HCT116 (cell line): ENCODE measurements at regions not wholly inside any gene's neighbourhood (a gene's known extent, or its start where the extent isn't known, plus 50 kb on each side); places are given as distances from the start of the nearest gene placed in this dataset.

Experiments used
- ATAC-seq: fragments of 200-7000 bp; cut with Tn5 transposase; 2 replicates; pipeline ENCODE4 v1.9.1; 2020; ENCODE audit warnings: mild to moderate bottlenecking, moderate library complexity
- BruUV-seq: library from RNA; stranded (reverse); fragments of 400-500 nt; replicated peaks from 2 replicates; lab custom pipeline; 2021; lab: Mats Ljungman, UMichigan
- CTCF ChIA-PET: fragments of 300-600 bp; sonication (Branson Sonifier 250); formaldehyde crosslinking; loops from one replicate; lab custom pipeline; 2021; ENCODE audit warnings: antibody characterized with exemption; lab: Charles Lee
- POLR2A ChIA-PET: fragments of 300-600, 350-600 bp; sonication (Branson Sonifier 250); formaldehyde crosslinking; loops from one replicate; lab custom pipeline; 2021; ENCODE audit warnings: antibody characterized with exemption; lab: Charles Lee
- RAD21 ChIA-PET, 2 experiments: fragments of 300-600 bp; sonication (Branson Sonifier 250); formaldehyde crosslinking; loops; one replicate each; lab custom pipeline; 2023; ENCODE audit warnings: low total read pairs in 2 of 2; ENCODE audit not compliant: uncharacterized antibody in 2 of 2, unreplicated experiment in 2 of 2, low non-redundant PET in 1 of 2; lab: Charles Lee
- DNase-seq: peaks from one replicate; pipeline ENCODE4 v3.0.0-alpha.2; 2010; ENCODE audit warnings: low read depth, low spot score
- H2AFZ ChIP-seq: fragments of 200-600 bp; shearing (Covaris generic), sonication (generic); 2 replicates; pipeline ENCODE4 v1.6.1; 2017; ENCODE audit warnings: low read depth, mixed run types, mixed read lengths, antibody characterized with exemption, low read length; ENCODE audit not compliant: poor library complexity, severe bottlenecking
- H3K27ac ChIP-seq: 2 replicates; pipeline ENCODE4 v1.5.1; 2012; ENCODE audit warnings: low read depth, low read length
- H3K27me3 ChIP-seq: fragments of 200-600 bp; sonication (generic); 2 replicates; pipeline ENCODE4 v1.6.1; 2016; ENCODE audit warnings: mixed run types, low read length, mixed read lengths; ENCODE audit not compliant: insufficient read depth
- H3K36me3 ChIP-seq, 2 experiments: fragments of 200-500 bp in 1 of 2; fragments of 200-600 bp in 1 of 2; sonication (Bioruptor generic) in 1 of 2; sonication (generic) in 1 of 2; 2 replicates each; pipeline versions ENCODE4 v1.5.1 to v1.6.1; 2014 to 2016; ENCODE audit warnings: low read length in 2 of 2, inconsistent platforms in 1 of 2, mixed read lengths in 1 of 2, mixed run types in 1 of 2; ENCODE audit not compliant: insufficient read depth in 2 of 2, control insufficient read depth in 1 of 2
- H3K4me1 ChIP-seq, 2 experiments: fragments of 200-600 bp in 1 of 2; sonication (generic) in 1 of 2; 2 replicates each; pipeline versions ENCODE4 v1.5.1 to v1.6.1; 2012 to 2017; ENCODE audit warnings: low read length in 2 of 2, inconsistent platforms in 1 of 2, mild to moderate bottlenecking in 1 of 2, mixed read lengths in 1 of 2, mixed run types in 1 of 2, moderate library complexity in 1 of 2; ENCODE audit not compliant: insufficient read depth in 2 of 2, control insufficient read depth in 1 of 2
- H3K4me2 ChIP-seq: fragments of 200-600 bp; sonication (generic); 2 replicates; pipeline ENCODE4 v1.6.1; 2017; ENCODE audit warnings: mixed run types, low read length, mixed read lengths
- H3K4me3 ChIP-seq, 2 experiments: fragments of 200-600 bp in 1 of 2; sonication (generic) in 1 of 2; replicated peaks in 1 of 2; 2 replicates each; pipeline ENCODE4 v1.5.1; 2011 to 2016; ENCODE audit warnings: low read length in 2 of 2, control low read depth in 1 of 2, low read depth in 1 of 2, mild to moderate bottlenecking in 1 of 2, mixed read lengths in 1 of 2, mixed run types in 1 of 2
- H3K79me2 ChIP-seq: fragments of 200-600 bp; sonication (generic); 2 replicates; pipeline ENCODE4 v1.6.1; 2017; ENCODE audit warnings: mild to moderate bottlenecking, mixed run types, low read length, moderate library complexity, mixed read lengths; ENCODE audit not compliant: insufficient read depth
- H3K9ac ChIP-seq: fragments of 200-600 bp; sonication (generic); 2 replicates; pipeline ENCODE4 v1.6.1; 2016; ENCODE audit warnings: low read length, mixed read lengths
- H3K9me2 ChIP-seq: fragments of 200-600 bp; sonication (generic), shearing (Covaris generic); 2 replicates; pipeline ENCODE4 v1.6.1; 2017; ENCODE audit warnings: mixed run types, mild to moderate bottlenecking, moderate library complexity; ENCODE audit not compliant: insufficient read depth
- H3K9me3 ChIP-seq, 2 experiments: fragments of 200-500 bp in 1 of 2; fragments of 200-600 bp in 1 of 2; sonication (Bioruptor generic) in 1 of 2; sonication (generic) in 1 of 2; 2 replicates each; pipeline ENCODE4 v1.6.1; 2014 to 2017; ENCODE audit warnings: low read length in 2 of 2, mixed read lengths in 2 of 2, inconsistent platforms in 1 of 2, low read depth in 1 of 2, mild to moderate bottlenecking in 1 of 2, mixed run types in 1 of 2, moderate library complexity in 1 of 2; ENCODE audit not compliant: control insufficient read depth in 1 of 2, insufficient read depth in 1 of 2
- H4K20me1 ChIP-seq: fragments of 200-600 bp; sonication (generic), shearing (Covaris generic); 2 replicates; pipeline ENCODE4 v1.6.1; 2017; ENCODE audit warnings: mixed run types, mild to moderate bottlenecking, moderate library complexity; ENCODE audit not compliant: insufficient read depth
- CEBPB ChIP-seq: IDR thresholded peaks from 2 replicates; pipeline ENCODE4 v1.6.1; 2012; ENCODE audit warnings: low read depth
- EGR1 ChIP-seq: IDR thresholded peaks from 2 replicates; pipeline ENCODE4 v1.6.1; 2012; ENCODE audit warnings: low read depth
- ELF1 ChIP-seq: IDR thresholded peaks from 2 replicates; pipeline ENCODE4 v1.6.1; 2012; ENCODE audit warnings: low read depth, borderline replicate concordance
- FOSL1 ChIP-seq: IDR thresholded peaks from 2 replicates; pipeline ENCODE4 v1.6.1; 2012; ENCODE audit warnings: low read depth
- JUND ChIP-seq: IDR thresholded peaks from 2 replicates; pipeline ENCODE4 v1.6.1; 2012
- MAX ChIP-seq: IDR thresholded peaks from 2 replicates; pipeline ENCODE4 v1.6.1; 2012
- POLR2A ChIP-seq: IDR thresholded peaks from 2 replicates; pipeline ENCODE4 v1.7.0; 2011; ENCODE audit warnings: borderline replicate concordance; ENCODE audit not compliant: insufficient read depth, insufficient read length; ENCODE audit errors: extremely low read depth
- POLR2AphosphoS5 ChIP-seq: IDR thresholded peaks from 2 replicates; pipeline ENCODE4 v1.6.1; 2011; ENCODE audit warnings: mild to moderate bottlenecking, low read depth, low read length, moderate library complexity
- SIN3A ChIP-seq: IDR thresholded peaks from 2 replicates; pipeline ENCODE4 v1.6.1; 2012; ENCODE audit warnings: low read depth
- SP1 ChIP-seq: IDR thresholded peaks from 2 replicates; pipeline ENCODE4 v1.6.1; 2012; ENCODE audit warnings: low read depth
- SRF ChIP-seq: IDR thresholded peaks from 2 replicates; pipeline ENCODE4 v1.6.1; 2012; ENCODE audit warnings: low read depth
- TCF7L2 ChIP-seq: IDR thresholded peaks from 2 replicates; pipeline ENCODE4 v1.7.0; 2011; ENCODE audit warnings: borderline replicate concordance, inconsistent platforms; ENCODE audit not compliant: insufficient read depth, insufficient read length; ENCODE audit errors: extremely low read depth
- YY1 ChIP-seq: IDR thresholded peaks from 2 replicates; pipeline ENCODE4 v1.6.1; 2011; ENCODE audit warnings: low read length, low read depth, moderate library complexity, mild to moderate bottlenecking; ENCODE audit not compliant: insufficient replicate concordance; ENCODE audit errors: extremely low read depth
- ZBTB33 ChIP-seq: IDR thresholded peaks from 2 replicates; pipeline ENCODE4 v1.6.1; 2011; ENCODE audit warnings: mild to moderate bottlenecking, low read length, moderate library complexity; ENCODE audit not compliant: insufficient replicate concordance; ENCODE audit errors: extremely low read depth
- ZNF274 ChIP-seq: fragments of 200-500 bp; sonication (Bioruptor generic); IDR thresholded peaks from 2 replicates; pipeline ENCODE4 v1.6.1; 2014; ENCODE audit warnings: mild to moderate bottlenecking, low read depth, low read length, inconsistent platforms
- intact Hi-C: fragments of 100-400 bp; cut with micrococcal nuclease; formaldehyde crosslinking; loops from 2 replicates; pipeline ENCODE4 v1.10.0; 2022
- TF ChIP-seq, protein P1 (sequence below): IDR thresholded peaks from 2 replicates; pipeline ENCODE4 v1.6.1; 2012; ENCODE audit warnings: low read depth

GRCh38 chr5:20055301-20055700, 67.3 kb upstream of the CDH18 start:
- no peak overlapping the region for H3K9ac ChIP-seq
- no peak overlapping the region for H2AFZ ChIP-seq
- no TSS peak for BruUV-seq
- H3K9me3 ChIP-seq, result peaks cover 11 to 17% of the 10 kb centered on the region in 2 experiments; a peak in 2 of 4 replicates
- no peaks in the 10 kb centered on the region for H4K20me1 ChIP-seq
- H3K36me3 ChIP-seq, result no peaks in the 10 kb centered on the region
- no peaks in the 10 kb centered on the region for H3K9me2 ChIP-seq
- ATAC-seq (no peak), DNase-seq (no peak)
- RAD21 ChIA-PET, result no interaction called here
- no peaks in the 10 kb centered on the region for H3K27me3 ChIP-seq
- CTCF ChIA-PET, result no interaction called here
- no peaks in the 10 kb centered on the region for H3K4me1 ChIP-seq
- intact Hi-C loops, result no loop called here
- no peak overlapping the region for H3K27ac ChIP-seq
- POLR2A ChIA-PET, result no interaction called here
- H3K79me2 ChIP-seq, result no peaks in the 10 kb centered on the region
- H3K4me3 ChIP-seq, result no peak overlapping the region
- TF ChIP-seq ELF1, result no peak
- TF ChIP-seq YY1, result no peak
- TF ChIP-seq MAX, result no peak
- no peak for TF ChIP-seq POLR2AphosphoS5
- no peak for TF ChIP-seq EGR1
- no peak for TF ChIP-seq SIN3A
- no peak for TF ChIP-seq TCF7L2
- no peak for TF ChIP-seq JUND
- TF ChIP-seq, all 23 proteins: peak for 0
- H3K4me2 ChIP-seq, result no peak overlapping the region

GRCh38 chr5:20050262-20050661, 62.3 kb upstream of the CDH18 start:
- Histone ChIP-seq H3K9me2 (no peaks in the 10 kb centered on the region), H3K9me3 (peaks cover 9 to 10% of the 10 kb centered on the region in 2 experiments; a peak in 2 of 4 replicates), H3K27ac (no peak overlapping the region), H3K4me1 (no peaks in the 10 kb centered on the region), H3K9ac (no peak overlapping the region), H3K27me3 (no peaks in the 10 kb centered on the region), H3K4me3 (no peak overlapping the region), H4K20me1 (no peaks in the 10 kb centered on the region), H3K79me2 (no peaks in the 10 kb centered on the region), H3K4me2 (no peak overlapping the region), H3K36me3 (no peaks in the 10 kb centered on the region), H2AFZ (no peak overlapping the region)
- no TSS peak for BruUV-seq
- ChIA-PET POLR2A (no interaction called here), CTCF (no interaction called here), RAD21 (no interaction called here)
- ATAC-seq (no peak), DNase-seq (no peak)
- intact Hi-C loops, result no loop called here
- TF ChIP-seq, protein P1, sequence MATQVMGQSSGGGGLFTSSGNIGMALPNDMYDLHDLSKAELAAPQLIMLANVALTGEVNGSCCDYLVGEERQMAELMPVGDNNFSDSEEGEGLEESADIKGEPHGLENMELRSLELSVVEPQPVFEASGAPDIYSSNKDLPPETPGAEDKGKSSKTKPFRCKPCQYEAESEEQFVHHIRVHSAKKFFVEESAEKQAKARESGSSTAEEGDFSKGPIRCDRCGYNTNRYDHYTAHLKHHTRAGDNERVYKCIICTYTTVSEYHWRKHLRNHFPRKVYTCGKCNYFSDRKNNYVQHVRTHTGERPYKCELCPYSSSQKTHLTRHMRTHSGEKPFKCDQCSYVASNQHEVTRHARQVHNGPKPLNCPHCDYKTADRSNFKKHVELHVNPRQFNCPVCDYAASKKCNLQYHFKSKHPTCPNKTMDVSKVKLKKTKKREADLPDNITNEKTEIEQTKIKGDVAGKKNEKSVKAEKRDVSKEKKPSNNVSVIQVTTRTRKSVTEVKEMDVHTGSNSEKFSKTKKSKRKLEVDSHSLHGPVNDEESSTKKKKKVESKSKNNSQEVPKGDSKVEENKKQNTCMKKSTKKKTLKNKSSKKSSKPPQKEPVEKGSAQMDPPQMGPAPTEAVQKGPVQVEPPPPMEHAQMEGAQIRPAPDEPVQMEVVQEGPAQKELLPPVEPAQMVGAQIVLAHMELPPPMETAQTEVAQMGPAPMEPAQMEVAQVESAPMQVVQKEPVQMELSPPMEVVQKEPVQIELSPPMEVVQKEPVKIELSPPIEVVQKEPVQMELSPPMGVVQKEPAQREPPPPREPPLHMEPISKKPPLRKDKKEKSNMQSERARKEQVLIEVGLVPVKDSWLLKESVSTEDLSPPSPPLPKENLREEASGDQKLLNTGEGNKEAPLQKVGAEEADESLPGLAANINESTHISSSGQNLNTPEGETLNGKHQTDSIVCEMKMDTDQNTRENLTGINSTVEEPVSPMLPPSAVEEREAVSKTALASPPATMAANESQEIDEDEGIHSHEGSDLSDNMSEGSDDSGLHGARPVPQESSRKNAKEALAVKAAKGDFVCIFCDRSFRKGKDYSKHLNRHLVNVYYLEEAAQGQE, result no peak
- TF ChIP-seq CEBPB, result no peak
- no peak for TF ChIP-seq ZBTB33
- TF ChIP-seq MAX, result no peak
- no peak for TF ChIP-seq POLR2A
- TF ChIP-seq TCF7L2, result no peak
- no peak for TF ChIP-seq SIN3A
- TF ChIP-seq ZNF274, result no peak
- TF ChIP-seq SP1, result no peak
- TF ChIP-seq FOSL1, result no peak
- TF ChIP-seq SRF, result no peak
- no peak for TF ChIP-seq ELF1
